Suprapubic skin (tissue), 4 donors: ENCODE measurements at regions not wholly inside any gene's neighbourhood (a gene's known extent, or its start where the extent isn't known, plus 50 kb on each side); places are given as distances from the start of the nearest gene placed in this dataset.

ENCODE experiments used
- DNase-seq, 2 donors: peaks; one replicate each; pipeline ENCODE4 v3.0.0-alpha.2; 2019; ENCODE audit warnings: low spot score in 2 of 2
- H3K27ac ChIP-seq: fragments of 200-600 bp; sonication (generic); one replicate; pipeline ENCODE4 v1.5.1; 2019
- H3K27me3 ChIP-seq: fragments of 200-600 bp; sonication (generic); one replicate; pipeline ENCODE4 v1.5.1; 2019
- H3K36me3 ChIP-seq: fragments of 200-600 bp; sonication (generic); one replicate; pipeline ENCODE4 v1.5.1; 2019
- H3K4me1 ChIP-seq: fragments of 200-600 bp; sonication (generic); one replicate; pipeline ENCODE4 v1.5.1; 2019
- H3K4me3 ChIP-seq: fragments of 200-600 bp; sonication (generic); one replicate; pipeline ENCODE4 v1.5.1; 2019; ENCODE audit warnings: mild to moderate bottlenecking
- H3K9me3 ChIP-seq: fragments of 200-600 bp; sonication (generic); one replicate; pipeline ENCODE4 v1.5.1; 2019
- EP300 ChIP-seq: sonication (generic); formaldehyde crosslinking; IDR thresholded peaks from one replicate; pipeline ENCODE4 v1.6.1; 2017; ENCODE audit warnings: antibody characterized with exemption
- POLR2A ChIP-seq, 2 donors: fragments of 450-650 bp; IDR thresholded peaks; one replicate each; pipeline ENCODE4 v1.6.1; 2017; ENCODE audit warnings: antibody characterized with exemption in 2 of 2, mild to moderate bottlenecking in 2 of 2, moderate library complexity in 2 of 2
- POLR2AphosphoS5 ChIP-seq, 3 donors: sonication (generic); formaldehyde crosslinking; IDR thresholded peaks; one replicate each; pipeline ENCODE4 v1.6.1; 2017; ENCODE audit warnings: antibody characterized with exemption in 3 of 3
- WGBS: methylation state at CpG from one replicate; pipeline ENCODE4 v1.1.5; 2018; 5-methylcytosine and 5-hydroxymethylcytosine counted together
- TF ChIP-seq, protein P1 (sequence below), 2 donors: fragments of 200-600 bp in 1 of 2; fragments of 450-650 bp in 1 of 2; sonication (generic) in 1 of 2; IDR thresholded peaks; one replicate each; pipeline ENCODE4 v1.5.1; 2016 to 2019; ENCODE audit warnings: antibody characterized with exemption in 2 of 2, mild to moderate bottlenecking in 1 of 2, moderate library complexity in 1 of 2

DNA sequence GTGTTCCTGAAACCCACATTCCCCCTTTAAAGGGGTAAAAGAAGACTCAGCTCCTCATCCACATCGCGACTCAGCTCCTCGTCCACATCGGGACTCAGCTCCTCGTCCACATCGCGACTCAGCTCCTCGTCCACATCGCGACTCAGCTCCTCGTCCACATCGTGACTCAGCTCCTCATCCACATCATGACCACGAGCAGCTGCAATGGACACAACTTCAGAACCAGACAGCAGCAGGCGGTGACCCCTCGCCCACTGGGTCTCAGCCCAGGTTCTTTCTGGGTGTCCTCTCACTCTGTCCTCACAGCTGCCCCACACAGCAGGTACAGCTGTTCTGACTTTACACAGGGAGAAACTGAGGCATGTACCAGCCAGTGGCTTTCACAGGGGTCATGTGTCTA is 163.5 kb upstream of the SALL3 start:
- H3K36me3 ChIP-seq = no peaks in the 10 kb centered on the region
- peaks cover 68% of the 10 kb centered on the region for H3K27me3 ChIP-seq
- H3K4me3 ChIP-seq = no peak overlapping the region
- H3K27ac ChIP-seq = no peak overlapping the region
- peaks cover 2% of the 10 kb centered on the region for H3K4me1 ChIP-seq
- no peaks in the 10 kb centered on the region for H3K9me3 ChIP-seq
- no peak for TF ChIP-seq POLR2AphosphoS5 (IDR thresholded peaks at IDR 0.05)
- no peak for DNase-seq
- 87% methylated on average over 15 of the region's 15 CpGs for WGBS

DNA sequence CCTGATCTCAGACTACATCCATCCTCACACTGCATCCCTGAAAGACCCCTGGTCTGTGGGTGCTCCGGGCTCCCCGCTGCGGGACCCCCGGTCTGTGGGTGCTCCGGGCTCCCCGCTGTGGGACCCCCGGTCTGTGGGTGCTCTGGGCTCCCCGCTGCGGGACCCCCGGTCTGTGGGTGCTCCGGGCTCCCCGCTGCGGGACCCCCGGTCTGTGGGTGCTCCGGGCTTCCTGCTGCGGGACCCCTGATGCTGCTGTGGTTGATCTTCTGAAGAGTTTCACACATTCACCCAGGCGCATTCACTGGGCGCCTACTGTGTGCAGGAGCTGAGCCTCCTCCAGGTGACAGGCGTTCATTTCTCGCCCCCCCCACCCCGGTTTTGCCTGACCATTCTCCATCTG is 162.7 kb upstream of the SALL3 start:
- Histone ChIP-seq H3K4me1 (peaks cover 3% of the 10 kb centered on the region), H3K9me3 (no peaks in the 10 kb centered on the region), H3K27me3 (peaks cover 71% of the 10 kb centered on the region), H3K4me3 (no peak overlapping the region), H3K36me3 (no peaks in the 10 kb centered on the region), H3K27ac (no peak overlapping the region)
- TF ChIP-seq POLR2AphosphoS5 (IDR thresholded peaks at IDR 0.05) (no peak), POLR2A (IDR thresholded peaks at IDR 0.05) (no peak), EP300 (no peak)
- TF ChIP-seq, protein P1, sequence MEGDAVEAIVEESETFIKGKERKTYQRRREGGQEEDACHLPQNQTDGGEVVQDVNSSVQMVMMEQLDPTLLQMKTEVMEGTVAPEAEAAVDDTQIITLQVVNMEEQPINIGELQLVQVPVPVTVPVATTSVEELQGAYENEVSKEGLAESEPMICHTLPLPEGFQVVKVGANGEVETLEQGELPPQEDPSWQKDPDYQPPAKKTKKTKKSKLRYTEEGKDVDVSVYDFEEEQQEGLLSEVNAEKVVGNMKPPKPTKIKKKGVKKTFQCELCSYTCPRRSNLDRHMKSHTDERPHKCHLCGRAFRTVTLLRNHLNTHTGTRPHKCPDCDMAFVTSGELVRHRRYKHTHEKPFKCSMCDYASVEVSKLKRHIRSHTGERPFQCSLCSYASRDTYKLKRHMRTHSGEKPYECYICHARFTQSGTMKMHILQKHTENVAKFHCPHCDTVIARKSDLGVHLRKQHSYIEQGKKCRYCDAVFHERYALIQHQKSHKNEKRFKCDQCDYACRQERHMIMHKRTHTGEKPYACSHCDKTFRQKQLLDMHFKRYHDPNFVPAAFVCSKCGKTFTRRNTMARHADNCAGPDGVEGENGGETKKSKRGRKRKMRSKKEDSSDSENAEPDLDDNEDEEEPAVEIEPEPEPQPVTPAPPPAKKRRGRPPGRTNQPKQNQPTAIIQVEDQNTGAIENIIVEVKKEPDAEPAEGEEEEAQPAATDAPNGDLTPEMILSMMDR (IDR thresholded peaks at IDR 0.05) = no peak
- 92% methylated on average over 16 of the region's 21 CpGs for WGBS
- no peak for DNase-seq

DNA sequence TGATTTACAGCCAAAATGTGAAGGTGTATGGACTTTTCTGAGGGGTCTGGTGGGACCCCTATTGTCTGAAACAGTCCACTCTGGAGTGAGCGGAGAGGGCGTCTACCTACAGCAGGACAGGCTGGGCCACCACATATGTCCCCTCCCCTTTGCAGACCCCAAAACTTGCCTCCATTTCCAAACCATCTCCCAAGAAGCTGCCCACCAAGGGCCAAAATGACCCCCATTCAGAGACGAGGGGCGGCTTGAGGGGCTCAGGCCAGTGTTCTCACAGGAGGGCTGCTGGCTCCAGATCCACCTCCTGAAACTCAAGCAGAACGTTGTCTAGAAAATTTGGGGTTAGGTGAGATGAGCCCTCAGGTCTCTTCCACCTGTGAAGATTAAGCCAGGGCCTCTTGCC is 161.1 kb upstream of the SALL3 start:
- H3K9me3 ChIP-seq = no peaks in the 10 kb centered on the region
- no peak for TF ChIP-seq POLR2A (IDR thresholded peaks at IDR 0.05)
- TF ChIP-seq EP300 = no peak
- TF ChIP-seq POLR2AphosphoS5 (IDR thresholded peaks at IDR 0.05) = no peak
- TF ChIP-seq, protein P1 (IDR thresholded peaks at IDR 0.05) = no peak
- 96% methylated on average over 4 of the region's 5 CpGs for WGBS
- peaks cover 5% of the 10 kb centered on the region for H3K4me1 ChIP-seq
- H3K36me3 ChIP-seq = no peaks in the 10 kb centered on the region
- H3K27ac ChIP-seq = no peak overlapping the region
- peaks cover 65% of the 10 kb centered on the region for H3K27me3 ChIP-seq
- DNase-seq = no peak
- H3K4me3 ChIP-seq = no peak overlapping the region

DNA sequence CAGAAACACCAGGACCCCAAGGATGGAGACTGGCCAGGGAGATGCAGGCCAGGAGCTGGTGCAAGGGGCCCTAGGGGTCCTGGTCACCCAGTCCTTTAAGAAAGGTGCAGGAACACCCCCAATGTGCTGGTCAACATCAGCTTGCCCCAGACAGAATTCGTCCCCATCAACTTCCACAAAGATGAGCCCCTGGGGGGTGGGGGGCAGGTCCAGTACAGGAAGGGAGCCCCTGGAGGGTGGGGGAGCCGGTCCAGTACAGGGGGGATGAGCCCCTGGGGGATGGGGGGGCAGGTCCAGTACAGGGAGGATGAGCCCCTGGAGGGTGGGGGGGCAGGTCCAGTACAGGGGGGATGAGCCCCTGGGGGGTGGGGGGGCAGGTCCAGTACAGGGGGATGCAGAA is 160.7 kb upstream of the SALL3 start:
- H3K27me3 ChIP-seq = peaks cover 61% of the 10 kb centered on the region
- DNase-seq = no peak

DNA sequence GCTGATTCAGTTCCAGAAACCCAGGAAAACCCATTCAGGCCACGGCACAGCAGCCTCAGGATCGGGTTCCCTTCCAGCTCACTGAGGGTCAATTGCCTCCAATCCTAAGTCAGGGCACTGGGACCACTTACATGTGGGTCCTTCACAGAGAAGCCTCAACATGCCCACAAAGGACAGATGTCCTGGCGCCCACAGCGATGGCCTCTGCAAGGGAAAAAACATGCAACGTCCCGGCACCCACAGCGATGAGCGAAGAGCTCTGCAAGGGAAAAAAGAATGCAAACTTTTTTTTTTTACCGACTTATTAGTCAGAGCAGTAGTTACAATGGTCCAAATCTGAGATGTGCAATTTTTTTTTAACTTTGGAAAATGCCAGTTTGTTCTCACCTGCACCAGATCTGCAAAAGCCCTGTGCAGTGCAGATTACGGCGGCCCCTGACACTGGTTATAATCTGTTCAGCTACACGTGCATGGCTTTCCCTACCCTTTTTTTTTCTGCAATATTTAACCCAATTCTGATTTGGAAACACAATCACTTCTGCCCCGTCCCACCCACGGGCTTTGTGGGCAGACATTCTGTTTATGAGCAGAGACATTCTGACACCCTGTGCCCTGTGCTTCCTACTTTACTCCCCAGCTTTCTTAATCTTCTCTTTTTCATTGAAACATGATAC is 159.3 kb upstream of the SALL3 start:
- DNase-seq = no peak
- peaks cover 3% of the 10 kb centered on the region for H3K4me1 ChIP-seq
- H3K4me3 ChIP-seq = no peak overlapping the region
- TF ChIP-seq POLR2A (IDR thresholded peaks at IDR 0.05) = no peak
- no peak for TF ChIP-seq POLR2AphosphoS5 (IDR thresholded peaks at IDR 0.05)
- TF ChIP-seq EP300 = no peak
- TF ChIP-seq, protein P1 (IDR thresholded peaks at IDR 0.05) = no peak
- WGBS = 69% methylated on average over 14 of the region's 14 CpGs
- no peak overlapping the region for H3K27ac ChIP-seq
- H3K36me3 ChIP-seq = no peaks in the 10 kb centered on the region
- H3K27me3 ChIP-seq = peaks cover 52% of the 10 kb centered on the region
- H3K9me3 ChIP-seq = no peaks in the 10 kb centered on the region

More for the DNA sequence above, 160.7 kb upstream of the SALL3 start:
- Histone ChIP-seq H3K36me3 (no peaks in the 10 kb centered on the region), H3K4me1 (peaks cover 5% of the 10 kb centered on the region), H3K4me3 (no peak overlapping the region), H3K9me3 (no peaks in the 10 kb centered on the region), H3K27ac (no peak overlapping the region)
- WGBS = no CpG with 5 or more reads among the region's 2 CpGs
- no peak for TF ChIP-seq POLR2AphosphoS5 (IDR thresholded peaks at IDR 0.05)
- TF ChIP-seq POLR2A (IDR thresholded peaks at IDR 0.05) = no peak
- TF ChIP-seq, protein P1 (IDR thresholded peaks at IDR 0.05) = no peak
- no peak for TF ChIP-seq EP300

DNA sequence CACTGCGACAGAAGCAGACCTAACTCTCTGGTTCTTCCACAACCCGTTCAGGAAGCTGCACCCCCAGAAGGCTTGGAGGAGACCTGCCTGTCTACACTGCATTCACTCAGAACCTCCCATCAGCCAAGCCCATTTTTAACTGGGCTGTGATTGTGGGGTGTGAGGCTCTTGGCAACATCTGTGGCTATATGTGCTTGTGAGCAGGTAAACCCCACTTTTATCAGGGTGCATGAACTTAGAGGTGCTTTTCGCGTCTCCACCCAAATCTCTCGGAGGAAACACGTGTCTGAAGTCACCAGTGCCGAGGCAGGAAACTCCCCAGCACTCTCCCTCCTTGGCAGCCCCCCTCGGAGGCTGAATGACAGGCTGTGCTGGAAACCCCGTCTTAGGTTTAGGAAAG is 158.2 kb upstream of the SALL3 start:
- Histone ChIP-seq H3K4me3 (no peak overlapping the region), H3K27me3 (peaks cover 47% of the 10 kb centered on the region), H3K4me1 (peaks cover 3% of the 10 kb centered on the region), H3K27ac (no peak overlapping the region), H3K9me3 (no peaks in the 10 kb centered on the region), H3K36me3 (no peaks in the 10 kb centered on the region)
- TF ChIP-seq EP300 = no peak
- TF ChIP-seq POLR2A (IDR thresholded peaks at IDR 0.05) = no peak
- TF ChIP-seq, protein P1 (IDR thresholded peaks at IDR 0.05) = no peak
- no peak for TF ChIP-seq POLR2AphosphoS5 (IDR thresholded peaks at IDR 0.05)
- no peak for DNase-seq
- WGBS = 47% methylated on average over 8 of the region's 9 CpGs
